Neural cell (in vitro differentiated cells): ENCODE measurements at regions not wholly inside any gene's neighbourhood (a gene's known extent, or its start where the extent isn't known, plus 50 kb on each side); places are given as distances from the start of the nearest gene placed in this dataset.

Experiments used
- H2AFZ ChIP-seq: fragments of 200-600, 300-800 bp; sonication (generic), shearing (Covaris generic); 2 replicates; pipeline ENCODE4 v1.6.0; 2014; ENCODE audit warnings: low read depth, mild to moderate bottlenecking, antibody characterized with exemption, low read length, moderate library complexity
- H3F3A ChIP-seq: fragments of 200-600 bp; shearing (Covaris generic); 2 replicates; pipeline ENCODE4 v1.6.1; 2016; ENCODE audit warnings: mild to moderate bottlenecking, moderate library complexity, mixed read lengths, antibody characterized with exemption, low read length; ENCODE audit not compliant: insufficient read depth, poor library complexity, severe bottlenecking
- H3K27ac ChIP-seq: fragments of 200-600, 300-800 bp; sonication (generic), shearing (Covaris generic); 2 replicates; pipeline ENCODE4 v1.5.1; 2014; ENCODE audit warnings: mild to moderate bottlenecking, low read length, moderate library complexity
- H3K27me3 ChIP-seq: fragments of 300-800, 200-600 bp; sonication (generic), shearing (Covaris generic); 2 replicates; pipeline ENCODE4 v1.6.0; 2014; ENCODE audit warnings: mild to moderate bottlenecking, low read depth, low read length, moderate library complexity; ENCODE audit not compliant: insufficient read depth
- H3K36me3 ChIP-seq: fragments of 300-800, 200-600 bp; sonication (generic), shearing (Covaris generic); 2 replicates; pipeline ENCODE4 v1.5.1; 2014; ENCODE audit warnings: mild to moderate bottlenecking, antibody characterized with exemption, low read length, moderate library complexity; ENCODE audit not compliant: insufficient read depth
- H3K4me2 ChIP-seq: fragments of 300-800, 200-600 bp; sonication (generic), shearing (Covaris generic); 2 replicates; pipeline ENCODE4 v1.6.0; 2014; ENCODE audit warnings: mild to moderate bottlenecking, low read length
- H3K4me3 ChIP-seq: fragments of 300-800, 200-600 bp; sonication (generic), shearing (Covaris generic); 2 replicates; pipeline ENCODE4 v1.5.1; 2014; ENCODE audit warnings: mild to moderate bottlenecking, low read length, moderate library complexity
- H3K79me2 ChIP-seq: fragments of 200-600 bp; shearing (Covaris generic); replicated peaks from 2 replicates; pipeline ENCODE4 v1.6.0; 2014; ENCODE audit warnings: mild to moderate bottlenecking, low read length, moderate library complexity; ENCODE audit not compliant: insufficient read depth
- H3K9ac ChIP-seq: fragments of 300-800, 200-600 bp; sonication (generic), shearing (Covaris generic); 2 replicates; pipeline ENCODE4 v1.6.1; 2016; ENCODE audit warnings: mild to moderate bottlenecking, low read length, mixed read lengths
- H3K9me2 ChIP-seq: fragments of 200-600 bp; shearing (Covaris generic); 2 replicates; pipeline ENCODE4 v1.6.1; 2016; ENCODE audit warnings: mild to moderate bottlenecking, low read length, mixed read lengths; ENCODE audit not compliant: insufficient read depth
- H3K9me3 ChIP-seq: fragments of 200-600, 300-800 bp; sonication (generic), shearing (Covaris generic); 2 replicates; pipeline ENCODE4 v1.6.1; 2016; ENCODE audit warnings: mild to moderate bottlenecking, mixed run types, low read length, moderate library complexity, mixed read lengths
- H4K20me1 ChIP-seq: fragments of 200-600 bp; shearing (Covaris generic); 2 replicates; pipeline ENCODE4 v1.6.1; 2016; ENCODE audit warnings: mild to moderate bottlenecking, mixed run types; ENCODE audit not compliant: insufficient read depth
- CTCF ChIP-seq: fragments of 450-650 bp; IDR thresholded peaks from 2 replicates; pipeline ENCODE4 v1.5.1; 2014; ENCODE audit warnings: antibody characterized with exemption, mild to moderate bottlenecking, moderate library complexity; ENCODE audit not compliant: poor library complexity, severe bottlenecking
- EP300 ChIP-seq: fragments of 450-650 bp; conservative IDR thresholded peaks from 2 replicates; pipeline ENCODE4 v1.6.1; 2014; ENCODE audit warnings: antibody characterized with exemption, mild to moderate bottlenecking, moderate library complexity; ENCODE audit not compliant: poor library complexity, severe bottlenecking
- EZH2 ChIP-seq: fragments of 200-600, 300-800 bp; shearing (Covaris generic), sonication (generic); IDR thresholded peaks from 2 replicates; pipeline ENCODE4 v1.6.1; 2014; ENCODE audit warnings: antibody characterized with exemption, low read length, borderline replicate concordance, mild to moderate bottlenecking; ENCODE audit not compliant: insufficient read depth, poor library complexity, severe bottlenecking
- MXI1 ChIP-seq: fragments of 450-650 bp; conservative IDR thresholded peaks from 2 replicates; pipeline ENCODE4 v1.6.1; 2014; ENCODE audit warnings: antibody characterized with exemption, mild to moderate bottlenecking; ENCODE audit not compliant: poor library complexity, severe bottlenecking
- POLR2AphosphoS5 ChIP-seq: IDR thresholded peaks from 2 replicates; pipeline ENCODE4 v1.6.1; 2012
- RAD21 ChIP-seq: fragments of 450-650 bp; conservative IDR thresholded peaks from 2 replicates; pipeline ENCODE4 v1.6.1; 2014; ENCODE audit warnings: antibody characterized with exemption, mild to moderate bottlenecking, moderate library complexity
- REST ChIP-seq: IDR thresholded peaks from 2 replicates; pipeline ENCODE4 v1.6.1; 2012; ENCODE audit warnings: borderline replicate concordance
- SMC3 ChIP-seq: fragments of 450-650 bp; conservative IDR thresholded peaks from 2 replicates; pipeline ENCODE4 v1.6.1; 2014; ENCODE audit warnings: antibody characterized with exemption, mild to moderate bottlenecking, moderate library complexity; ENCODE audit not compliant: poor library complexity
- TAF1 ChIP-seq: IDR thresholded peaks from 2 replicates; pipeline ENCODE4 v1.6.1; 2012; ENCODE audit warnings: low read depth

DNA sequence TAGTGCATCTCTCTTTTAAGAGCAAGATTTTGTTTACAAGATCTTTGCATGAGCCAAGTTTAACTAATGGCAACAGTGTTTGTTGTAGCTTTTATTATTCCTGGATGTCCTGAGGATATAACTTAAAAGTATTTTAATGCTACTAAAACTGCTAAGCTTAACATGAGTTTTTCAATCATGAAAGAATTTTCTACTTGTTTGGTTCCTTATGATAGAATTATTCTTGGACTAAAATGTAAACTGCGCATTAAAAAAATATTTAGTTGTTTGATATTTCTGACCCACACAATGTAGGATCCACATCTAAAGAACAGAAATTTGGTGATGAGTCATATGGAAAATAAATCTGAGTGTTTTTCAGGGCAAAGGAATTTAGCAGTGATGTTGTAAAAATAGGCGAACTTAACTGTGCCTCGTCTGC lies 70.8 kb downstream of the RAP2B start:
- no peaks in the 10 kb centered on the region for H3K9me3 ChIP-seq
- H3K36me3 ChIP-seq: no peaks in the 10 kb centered on the region
- H3K79me2 ChIP-seq: no peaks in the 10 kb centered on the region
- H3K27me3 ChIP-seq: no peaks in the 10 kb centered on the region
- no peak overlapping the region for H3K4me2 ChIP-seq
- H3K9ac ChIP-seq: no peak overlapping the region
- H3K4me3 ChIP-seq: no peak overlapping the region
- no peaks in the 10 kb centered on the region for H4K20me1 ChIP-seq
- no peak overlapping the region for H3K27ac ChIP-seq
- H2AFZ ChIP-seq: no peak overlapping the region
- TF ChIP-seq CTCF: no peak
- TF ChIP-seq EP300: no peak
- no peak for TF ChIP-seq MXI1
- TF ChIP-seq POLR2AphosphoS5: no peak
- no peak for TF ChIP-seq TAF1
- no peak for TF ChIP-seq SMC3
- no peak for TF ChIP-seq REST
- no peak for TF ChIP-seq EZH2
- TF ChIP-seq RAD21: no peak
- H3F3A ChIP-seq: no peaks in the 10 kb centered on the region
- H3K9me2 ChIP-seq: no peaks in the 10 kb centered on the region

GRCh38 chr3:153233986-153234385 lies 72.0 kb downstream of the RAP2B start:
- Histone ChIP-seq H3K4me2 (no peak overlapping the region), H3K36me3 (no peaks in the 10 kb centered on the region), H3K79me2 (no peaks in the 10 kb centered on the region), H3F3A (no peaks in the 10 kb centered on the region), H3K27me3 (no peaks in the 10 kb centered on the region), H3K9ac (no peak overlapping the region), H4K20me1 (no peaks in the 10 kb centered on the region), H3K9me2 (no peaks in the 10 kb centered on the region), H2AFZ (no peak overlapping the region), H3K9me3 (no peaks in the 10 kb centered on the region), H3K4me3 (no peak overlapping the region), H3K27ac (no peak overlapping the region)
- TF ChIP-seq SMC3: no peak

DNA sequence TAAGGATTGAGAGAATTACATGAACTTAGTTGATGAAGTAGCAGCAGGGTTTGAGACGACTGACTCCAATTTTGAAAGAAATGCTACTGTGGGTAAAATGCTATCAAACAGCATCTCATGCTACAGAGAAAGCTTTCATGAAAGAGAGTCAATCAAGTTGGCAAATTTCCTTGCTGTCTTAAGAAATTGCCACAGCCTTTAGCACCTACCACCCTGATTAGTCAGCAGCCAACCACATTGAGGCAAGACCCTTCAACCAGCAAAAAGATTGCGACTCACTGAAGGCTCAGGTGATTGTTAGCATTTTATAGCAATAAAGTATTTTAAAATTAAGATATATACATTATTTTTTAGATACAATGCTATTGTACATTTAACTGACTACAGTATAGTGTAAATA lies 80.9 kb downstream of the RAP2B start:
- peaks cover 5% of the 10 kb centered on the region for H3K9me3 ChIP-seq
- H3K79me2 ChIP-seq: no peaks in the 10 kb centered on the region
- H3K36me3 ChIP-seq: no peaks in the 10 kb centered on the region
- H2AFZ ChIP-seq: no peak overlapping the region
- no peak overlapping the region for H3K27ac ChIP-seq
- no peaks in the 10 kb centered on the region for H3K27me3 ChIP-seq
- no peaks in the 10 kb centered on the region for H4K20me1 ChIP-seq
- TF ChIP-seq CTCF: no peak
- no peak for TF ChIP-seq EZH2
- no peak for TF ChIP-seq TAF1
- no peak for TF ChIP-seq SMC3
- H3K4me3 ChIP-seq: no peak overlapping the region
- H3K9ac ChIP-seq: no peak overlapping the region
- no peak overlapping the region for H3K4me2 ChIP-seq
- no peaks in the 10 kb centered on the region for H3F3A ChIP-seq
- H3K9me2 ChIP-seq: no peaks in the 10 kb centered on the region
